ENCODE measurements at regions not wholly inside any gene's neighbourhood (a gene's known extent, or its start where the extent isn't known, plus 50 kb on each side); places are given as distances from the start of the nearest gene placed in this dataset.
"Not testable (repeated sequence)": the region's sequence is repeated elsewhere in the genome, so short reads cannot be mapped to it uniquely, and the experiment has no call there.

DNA sequence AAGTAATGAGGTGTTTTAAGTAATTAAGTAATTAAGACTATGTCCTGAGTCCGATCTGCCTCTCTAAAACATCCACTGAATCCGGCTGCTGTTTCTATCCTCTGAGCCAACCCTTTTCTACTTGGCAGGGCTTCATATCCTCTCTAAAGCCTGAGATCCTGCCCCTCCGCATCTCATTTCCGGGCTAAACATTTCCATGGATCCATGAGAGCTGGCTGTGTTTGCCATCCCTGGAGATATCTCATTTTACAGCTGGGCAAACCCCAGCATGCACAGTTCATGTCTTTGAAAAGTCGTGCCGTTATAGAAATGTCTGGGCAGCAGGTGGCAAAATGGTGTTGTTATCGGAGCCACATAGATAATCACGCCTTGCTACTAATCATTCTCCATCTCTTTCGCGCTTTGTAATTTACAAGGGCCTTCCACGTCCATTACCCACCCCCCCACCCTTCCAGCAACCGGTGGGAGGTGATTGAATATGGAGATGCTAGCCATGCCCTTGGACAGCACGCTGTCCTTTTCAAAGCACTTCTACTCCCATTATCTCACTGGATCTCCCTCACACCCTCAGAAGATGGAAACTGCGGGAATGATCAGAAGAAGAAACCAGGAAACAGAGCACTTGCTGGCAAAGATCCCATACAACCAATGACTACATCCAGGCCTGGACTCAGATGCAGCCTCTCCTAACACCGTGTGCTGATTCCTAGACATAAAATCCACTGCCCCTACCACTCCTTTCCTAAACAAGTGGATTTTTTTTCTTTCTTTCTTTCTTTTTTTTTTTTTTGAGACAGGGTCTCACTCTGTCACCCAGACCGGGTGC, 1189.2 kb downstream of the TYW1 start:
- Histone ChIP-seq H3K36me3 (ENCODE audit: insufficient read depth, low read length) (no peaks in the 10 kb centered on the region), H2AFZ (ENCODE audit: low read length) (no peak overlapping the region)

DNA sequence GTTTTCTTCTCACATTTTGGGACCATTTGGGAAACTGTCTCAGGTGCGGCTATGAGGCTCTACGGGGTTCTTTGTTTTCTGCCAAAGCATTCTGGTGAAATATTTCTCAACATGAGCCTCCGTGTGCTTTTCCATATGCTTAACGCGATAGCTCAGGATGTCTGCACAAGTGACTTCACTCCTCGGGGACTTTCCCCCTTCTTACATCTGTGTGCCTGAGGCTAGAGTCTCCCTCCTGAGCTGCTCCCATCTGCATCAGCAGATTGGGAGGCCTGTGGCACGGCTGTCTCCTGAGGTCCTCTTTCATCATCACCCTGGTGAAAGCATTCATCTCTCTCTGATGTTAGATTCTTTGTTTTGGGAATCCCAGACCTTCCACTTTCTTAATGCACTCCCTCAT, 1190.9 kb downstream of the TYW1 start:
- Histone ChIP-seq H3K4me1 (ENCODE audit: insufficient read depth, low read length) (no peaks in the 10 kb centered on the region), H2AFZ (ENCODE audit: low read length) (no peak overlapping the region), H3K36me3 (ENCODE audit: insufficient read depth, low read length) (no peaks in the 10 kb centered on the region), H3K4me2 (ENCODE audit: insufficient read depth, low read length) (no peak overlapping the region), H3K4me3 (ENCODE audit: insufficient read depth, low read length) (no peak overlapping the region), H3K79me2 (ENCODE audit: insufficient read depth, low read length) (no peaks in the 10 kb centered on the region), H3K9me3 (ENCODE audit: low read depth, low read length) (peaks cover 2% of the 10 kb centered on the region), H3K27ac (ENCODE audit: low read depth, low read length) (no peak overlapping the region), H4K20me1 (ENCODE audit: insufficient read depth, low read length) (no peaks in the 10 kb centered on the region), H3K27me3 (ENCODE audit: insufficient read depth, low read length) (no peaks in the 10 kb centered on the region)
- DNase-seq (ENCODE audit: insufficient read length, low spot score, missing footprints) = no peak
- TF ChIP-seq, protein P1, sequence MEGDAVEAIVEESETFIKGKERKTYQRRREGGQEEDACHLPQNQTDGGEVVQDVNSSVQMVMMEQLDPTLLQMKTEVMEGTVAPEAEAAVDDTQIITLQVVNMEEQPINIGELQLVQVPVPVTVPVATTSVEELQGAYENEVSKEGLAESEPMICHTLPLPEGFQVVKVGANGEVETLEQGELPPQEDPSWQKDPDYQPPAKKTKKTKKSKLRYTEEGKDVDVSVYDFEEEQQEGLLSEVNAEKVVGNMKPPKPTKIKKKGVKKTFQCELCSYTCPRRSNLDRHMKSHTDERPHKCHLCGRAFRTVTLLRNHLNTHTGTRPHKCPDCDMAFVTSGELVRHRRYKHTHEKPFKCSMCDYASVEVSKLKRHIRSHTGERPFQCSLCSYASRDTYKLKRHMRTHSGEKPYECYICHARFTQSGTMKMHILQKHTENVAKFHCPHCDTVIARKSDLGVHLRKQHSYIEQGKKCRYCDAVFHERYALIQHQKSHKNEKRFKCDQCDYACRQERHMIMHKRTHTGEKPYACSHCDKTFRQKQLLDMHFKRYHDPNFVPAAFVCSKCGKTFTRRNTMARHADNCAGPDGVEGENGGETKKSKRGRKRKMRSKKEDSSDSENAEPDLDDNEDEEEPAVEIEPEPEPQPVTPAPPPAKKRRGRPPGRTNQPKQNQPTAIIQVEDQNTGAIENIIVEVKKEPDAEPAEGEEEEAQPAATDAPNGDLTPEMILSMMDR (IDR thresholded peaks at IDR 0.05; ENCODE audit: extremely low read depth, low read depth, low read length) = no peak

More for the DNA sequence above, 1189.2 kb downstream of the TYW1 start:
- H3K4me3 ChIP-seq (ENCODE audit: insufficient read depth, low read length) = no peak overlapping the region
- DNase-seq (ENCODE audit: insufficient read length, low spot score, missing footprints) = no peak
- H3K4me1 ChIP-seq (ENCODE audit: insufficient read depth, low read length) = no peaks in the 10 kb centered on the region
- H3K27ac ChIP-seq (ENCODE audit: low read depth, low read length) = no peak overlapping the region
- no peaks in the 10 kb centered on the region for H4K20me1 ChIP-seq (ENCODE audit: insufficient read depth, low read length)
- no peaks in the 10 kb centered on the region for H3K79me2 ChIP-seq (ENCODE audit: insufficient read depth, low read length)
- H3K4me2 ChIP-seq (ENCODE audit: insufficient read depth, low read length) = no peak overlapping the region
- TF ChIP-seq, protein P1 (IDR thresholded peaks at IDR 0.05; ENCODE audit: extremely low read depth, low read depth, low read length) = no peak
- H3K9me3 ChIP-seq (ENCODE audit: low read depth, low read length) = peaks cover 2% of the 10 kb centered on the region
- no peaks in the 10 kb centered on the region for H3K27me3 ChIP-seq (ENCODE audit: insufficient read depth, low read length)

DNA sequence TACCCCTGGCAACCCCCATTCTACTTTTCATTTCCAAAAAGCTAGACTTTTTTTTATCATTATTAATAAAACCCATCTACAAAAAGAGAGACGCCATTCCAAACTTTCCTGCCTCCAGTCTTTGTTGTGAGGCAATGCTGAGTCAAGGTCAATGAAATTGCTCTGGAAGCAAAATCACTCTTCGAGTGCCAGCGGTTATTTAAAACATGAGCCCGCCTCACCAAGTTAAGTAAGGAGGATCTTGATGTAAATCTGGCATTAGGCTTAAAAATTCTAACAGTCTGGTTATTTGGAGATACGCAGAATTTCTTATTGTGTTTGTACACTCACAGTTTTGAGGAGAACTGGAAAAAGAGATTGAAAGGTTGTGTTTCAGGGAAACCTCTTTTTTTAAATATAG, 1196.3 kb downstream of the TYW1 start:
- Histone ChIP-seq H2AFZ (ENCODE audit: low read length) (no peak overlapping the region), H3K27ac (ENCODE audit: low read depth, low read length) (no peak overlapping the region), H3K27me3 (ENCODE audit: insufficient read depth, low read length) (no peaks in the 10 kb centered on the region), H3K4me1 (ENCODE audit: insufficient read depth, low read length) (no peaks in the 10 kb centered on the region), H3K4me3 (ENCODE audit: insufficient read depth, low read length) (no peak overlapping the region), H3K4me2 (ENCODE audit: insufficient read depth, low read length) (no peak overlapping the region), H3K79me2 (ENCODE audit: insufficient read depth, low read length) (no peaks in the 10 kb centered on the region), H3K9me3 (ENCODE audit: low read depth, low read length) (no peaks in the 10 kb centered on the region), H4K20me1 (ENCODE audit: insufficient read depth, low read length) (no peaks in the 10 kb centered on the region), H3K36me3 (ENCODE audit: insufficient read depth, low read length) (no peaks in the 10 kb centered on the region)
- TF ChIP-seq, protein P1 (IDR thresholded peaks at IDR 0.05; ENCODE audit: extremely low read depth, low read depth, low read length) = no peak
- peak; percentile 74 for DNase-seq (ENCODE audit: insufficient read length, low spot score, missing footprints)

DNA sequence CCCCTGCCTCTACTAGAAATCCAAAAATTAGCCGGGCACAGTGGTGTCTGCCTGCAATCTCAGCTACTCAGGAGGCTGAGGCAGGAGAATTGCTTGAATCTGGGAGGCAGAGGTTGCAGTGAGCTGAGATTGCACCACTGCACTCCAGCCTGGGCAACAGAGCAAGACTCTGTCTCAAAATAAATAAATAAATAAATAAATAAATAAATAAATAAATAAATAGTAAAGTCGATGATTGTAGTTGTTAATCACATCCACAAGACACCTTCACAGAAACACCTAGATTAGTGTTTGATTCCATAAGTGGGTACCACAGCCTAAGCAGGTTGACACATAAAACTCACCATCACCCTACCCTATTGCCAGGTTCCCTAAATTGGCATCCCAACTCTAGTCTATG, 1199.0 kb downstream of the TYW1 start:
- H3K27ac ChIP-seq (ENCODE audit: low read depth, low read length); H3K27me3 ChIP-seq (ENCODE audit: insufficient read depth, low read length); H3K79me2 ChIP-seq (ENCODE audit: insufficient read depth, low read length); H2AFZ ChIP-seq (ENCODE audit: low read length); H3K36me3 ChIP-seq (ENCODE audit: insufficient read depth, low read length); H3K4me3 ChIP-seq (ENCODE audit: insufficient read depth, low read length); DNase-seq (ENCODE audit: insufficient read length, low spot score, missing footprints); H3K4me2 ChIP-seq (ENCODE audit: insufficient read depth, low read length); H4K20me1 ChIP-seq (ENCODE audit: insufficient read depth, low read length); H3K9me3 ChIP-seq (ENCODE audit: low read depth, low read length); H3K4me1 ChIP-seq (ENCODE audit: insufficient read depth, low read length): not testable (repeated sequence)

Data from osteoblast (primary cell).